Brain microvascular endothelial cell (primary cell): ENCODE measurements at regions not wholly inside any gene's neighbourhood (a gene's known extent, or its start where the extent isn't known, plus 50 kb on each side); places are given as distances from the start of the nearest gene placed in this dataset.
A peak's percentile ranks its signal among the peaks of the same experiment; 100 is the strongest.

ENCODE experiments used
- DNase-seq: peaks from one replicate; pipeline ENCODE4 v3.0.0-alpha.2; 2020
- H3K27ac ChIP-seq: fragments of 250-450 bp; sonication (Bioruptor Pico); 2 replicates; pipeline ENCODE4 v1.5.1; 2020; ENCODE audit warnings: mild to moderate bottlenecking, moderate library complexity
- H3K27me3 ChIP-seq: fragments of 250-450 bp; sonication (Bioruptor Pico); replicated peaks from 2 replicates; pipeline ENCODE4 v1.5.1; 2020; ENCODE audit warnings: mild to moderate bottlenecking
- H3K36me3 ChIP-seq: fragments of 250-450 bp; sonication (Bioruptor Pico); replicated peaks from 2 replicates; pipeline ENCODE4 v1.5.1; 2020; ENCODE audit warnings: mild to moderate bottlenecking
- H3K4me3 ChIP-seq: 2 replicates; pipeline ENCODE4 v1.5.1; 2011; ENCODE audit warnings: low read depth, mild to moderate bottlenecking, control low read depth, low read length, moderate library complexity
- CTCF ChIP-seq: IDR thresholded peaks from 2 replicates; pipeline ENCODE4 v1.5.1; 2011; ENCODE audit warnings: low read depth, mild to moderate bottlenecking, moderate library complexity, low read length, control low read depth, inconsistent platforms; ENCODE audit errors: missing control alignments
- in situ Hi-C: cut with HindIII; loops from 2 replicates; pipeline ENCODE4 v1.10.0; 2017; ENCODE audit warnings: low sequenced_read_pairs, low pct_ligation_motif_present

- no peak for DNase-seq
- in situ Hi-C loops, result no loop called here
- H3K27me3 ChIP-seq, result no peaks in the 10 kb centered on the region
- H3K4me3 ChIP-seq, result no peak overlapping the region
- no peaks in the 10 kb centered on the region for H3K36me3 ChIP-seq
- no peak for TF ChIP-seq CTCF
- H3K27ac ChIP-seq, result no peak overlapping the region
Measured at GRCh38 chr18:41353777-41354528, 601.1 kb upstream of the PIK3C3 start.

GRCh38 chr18:41351430-41351829 is 603.6 kb upstream of the PIK3C3 start:
- H3K27me3 ChIP-seq, result no peaks in the 10 kb centered on the region
- TF ChIP-seq CTCF, result no peak
- no peak overlapping the region for H3K4me3 ChIP-seq
- H3K36me3 ChIP-seq, result no peaks in the 10 kb centered on the region
- H3K27ac ChIP-seq, result no peak overlapping the region
- no peak for DNase-seq
- in situ Hi-C loops, result no loop called here

- no peak overlapping the region for H3K27ac ChIP-seq
- H3K36me3 ChIP-seq, result no peaks in the 10 kb centered on the region
- no peak for TF ChIP-seq CTCF
- H3K27me3 ChIP-seq, result no peaks in the 10 kb centered on the region
- peak; percentile 57 for DNase-seq
- in situ Hi-C loops, result no loop called here
- H3K4me3 ChIP-seq, result no peak overlapping the region
Measured at GRCh38 chr18:41347057-41347456, 608.0 kb upstream of the PIK3C3 start.

- no peak for DNase-seq
- no peak for TF ChIP-seq CTCF
- Histone ChIP-seq H3K27me3 (no peaks in the 10 kb centered on the region), H3K36me3 (no peaks in the 10 kb centered on the region), H3K4me3 (no peak overlapping the region), H3K27ac (no peak overlapping the region)
- in situ Hi-C loops, result no loop called here
Measured at GRCh38 chr18:41343808-41344207, 611.2 kb upstream of the PIK3C3 start.

GRCh38 chr18:41338341-41338740 is 616.7 kb upstream of the PIK3C3 start:
- Histone ChIP-seq H3K36me3 (no peaks in the 10 kb centered on the region), H3K4me3 (no peak overlapping the region), H3K27ac (no peak overlapping the region), H3K27me3 (no peaks in the 10 kb centered on the region)
- no peak for TF ChIP-seq CTCF
- DNase-seq, result no peak
- in situ Hi-C loops, result no loop called here

- Histone ChIP-seq H3K4me3 (no peak overlapping the region), H3K27ac (no peak overlapping the region), H3K36me3 (no peaks in the 10 kb centered on the region), H3K27me3 (no peaks in the 10 kb centered on the region)
- in situ Hi-C loops, result no loop called here
- DNase-seq, result no peak
- no peak for TF ChIP-seq CTCF
Measured at GRCh38 chr18:41331661-41332060, 623.4 kb upstream of the PIK3C3 start.
